Upper lobe of left lung (tissue), 6 donors: ENCODE measurements at regions not wholly inside any gene's neighbourhood (a gene's known extent, or its start where the extent isn't known, plus 50 kb on each side); places are given as distances from the start of the nearest gene placed in this dataset.
"Not testable (repeated sequence)": the region's sequence is repeated elsewhere in the genome, so short reads cannot be mapped to it uniquely, and the experiment has no call there.

Experiments
- ATAC-seq, 2 donors: fragments of 200-7000 bp; cut with Tn5 transposase; one replicate each; pipeline ENCODE4 v1.9.1; 2022; ENCODE audit warnings: mild to moderate bottlenecking in 2 of 2, moderate library complexity in 2 of 2; ENCODE audit not compliant: low FRiP score in 2 of 2
- DNase-seq, 2 donors: peaks; one replicate each; pipeline ENCODE4 v3.0.0-alpha.2; 2019 to 2020
- H3K27ac ChIP-seq, 4 donors: fragments of 200-600 bp; sonication (generic); one replicate each; pipeline ENCODE4 v1.5.1; 2016 to 2019
- H3K27me3 ChIP-seq, 4 donors: fragments of 200-600 bp; sonication (generic); one replicate each; pipeline ENCODE4 v1.5.1; 2017 to 2019
- H3K36me3 ChIP-seq, 4 donors: fragments of 200-600 bp; sonication (generic); one replicate each; pipeline ENCODE4 v1.5.1; 2016 to 2019
- H3K4me1 ChIP-seq, 4 donors: fragments of 200-600 bp; sonication (generic); one replicate each; pipeline ENCODE4 v1.5.1; 2018 to 2019
- H3K4me3 ChIP-seq, 4 donors: fragments of 200-600 bp; sonication (generic); one replicate each; pipeline ENCODE4 v1.5.1; 2017 to 2019; ENCODE audit warnings: mild to moderate bottlenecking in 2 of 4, moderate library complexity in 1 of 4
- H3K9me3 ChIP-seq, 4 donors: fragments of 200-600 bp; sonication (generic); one replicate each; pipeline ENCODE4 v1.5.1; 2018 to 2019
- CTCF ChIP-seq, 6 experiments: fragments of 450-650 bp in 4 of 6; fragments of 200-600 bp in 2 of 6; sonication (generic) in 2 of 6; IDR thresholded peaks; one replicate each; pipeline ENCODE4 v1.5.1; 2016 to 2019; ENCODE audit warnings: antibody characterized with exemption in 6 of 6
- EP300 ChIP-seq, 4 donors: sonication (generic); formaldehyde crosslinking; IDR thresholded peaks; one replicate each; pipeline ENCODE4 v1.5.1; 2017; ENCODE audit warnings: antibody characterized with exemption in 4 of 4, control low read depth in 2 of 4
- POLR2A ChIP-seq, 4 donors: fragments of 450-650 bp; IDR thresholded peaks; one replicate each; pipeline ENCODE4 v1.5.1; 2016 to 2017; ENCODE audit warnings: antibody characterized with exemption in 4 of 4, mild to moderate bottlenecking in 2 of 4
- POLR2AphosphoS5 ChIP-seq, 2 donors: sonication (generic); formaldehyde crosslinking; IDR thresholded peaks; one replicate each; pipeline ENCODE4 v1.5.1; 2017; ENCODE audit warnings: antibody characterized with exemption in 2 of 2
- WGBS, 2 donors: methylation state at CpG; one replicate each; pipeline ENCODE4 v1.1.5; 2017 to 2018; 5-methylcytosine and 5-hydroxymethylcytosine counted together
- donor health status: DM: no; HTN: no; CAD: no; lungs with moderate emphysema.
- donor health status: DM: no; HTN: yes; CAD: no; lungs with severe emphysema.

- Histone ChIP-seq H3K9me3 (no peaks in the 10 kb centered on the region), H3K4me1 (no peaks in the 10 kb centered on the region), H3K4me3 (no peak overlapping the region), H3K27me3 (no peaks in the 10 kb centered on the region), H3K36me3 (no peaks in the 10 kb centered on the region), H3K27ac (no peak overlapping the region)
- no peak for DNase-seq
- no peak for ATAC-seq
- no CpG with 5 or more reads among the region's 6 CpGs for WGBS, 2 donors
- TF ChIP-seq EP300 (IDR thresholded peaks at IDR 0.05) (no peak), POLR2AphosphoS5 (IDR thresholded peaks at IDR 0.05) (no peak), CTCF (IDR thresholded peaks at IDR 0.05) (no peak), POLR2A (IDR thresholded peaks at IDR 0.05) (no peak)
Observed at GRCh38 chrY:21600170-21600569, 65.5 kb downstream of the RBMY1A1 start.

GRCh38 chrY:21601524-21601923, 66.8 kb downstream of the RBMY1A1 start:
- no peaks in the 10 kb centered on the region for H3K9me3 ChIP-seq
- H3K4me1 ChIP-seq: no peaks in the 10 kb centered on the region
- H3K27me3 ChIP-seq: no peaks in the 10 kb centered on the region
- no peak overlapping the region for H3K4me3 ChIP-seq
- DNase-seq (no peak), ATAC-seq (no peak)
- TF ChIP-seq CTCF (IDR thresholded peaks at IDR 0.05) (no peak), POLR2AphosphoS5 (IDR thresholded peaks at IDR 0.05) (no peak), POLR2A (IDR thresholded peaks at IDR 0.05) (no peak), EP300 (IDR thresholded peaks at IDR 0.05) (no peak)
- H3K36me3 ChIP-seq: no peaks in the 10 kb centered on the region
- no peak overlapping the region for H3K27ac ChIP-seq
- WGBS, 2 donors: 70% methylated on average over 2 of the region's 2 CpGs; no CpG with 5 or more reads in 1 of the 2 donors

- no peaks in the 10 kb centered on the region for H3K4me1 ChIP-seq
- H3K4me3 ChIP-seq: no peak overlapping the region
- no peak for DNase-seq
- no peak for ATAC-seq
- H3K9me3 ChIP-seq: no peaks in the 10 kb centered on the region
- no peaks in the 10 kb centered on the region for H3K27me3 ChIP-seq
- no peak overlapping the region for H3K27ac ChIP-seq
- TF ChIP-seq POLR2A (IDR thresholded peaks at IDR 0.05) (no peak), EP300 (IDR thresholded peaks at IDR 0.05) (no peak), POLR2AphosphoS5 (IDR thresholded peaks at IDR 0.05) (no peak), CTCF (IDR thresholded peaks at IDR 0.05) (no peak)
- no CpG with 5 or more reads among the region's 2 CpGs for WGBS, 2 donors
- no peaks in the 10 kb centered on the region for H3K36me3 ChIP-seq
Observed at GRCh38 chrY:21602590-21602989, 67.9 kb downstream of the RBMY1A1 start.

DNA sequence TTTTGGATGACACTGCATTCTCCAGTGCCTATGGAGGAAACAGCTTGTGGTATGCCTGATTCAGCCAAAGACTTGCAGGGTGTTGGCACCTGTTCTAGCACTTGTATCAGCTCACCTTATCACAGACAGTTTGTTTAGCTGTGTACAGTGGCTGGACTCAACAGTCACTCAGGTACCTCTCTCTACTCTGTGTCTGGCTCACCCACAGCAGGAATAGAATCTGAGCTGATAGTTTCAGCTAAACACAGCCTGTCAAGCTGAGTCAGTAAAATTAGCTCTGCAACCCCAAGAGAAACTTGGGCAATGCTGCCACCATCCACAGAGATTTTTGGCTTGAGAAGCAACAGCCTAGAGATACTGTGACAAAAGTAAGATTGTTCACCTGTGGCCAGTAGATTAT, 101.5 kb downstream of the RBMY1A1 start:
- Histone ChIP-seq H3K36me3 (no peaks in the 10 kb centered on the region), H3K27me3 (no peaks in the 10 kb centered on the region), H3K9me3 (no peaks in the 10 kb centered on the region), H3K27ac (no peak overlapping the region), H3K4me1 (no peaks in the 10 kb centered on the region), H3K4me3 (no peak overlapping the region)
- ATAC-seq: no peak
- TF ChIP-seq POLR2A (IDR thresholded peaks at IDR 0.05) (no peak), POLR2AphosphoS5 (IDR thresholded peaks at IDR 0.05) (no peak)
- DNase-seq: no peak

- no peak for DNase-seq
- no peak overlapping the region for H3K27ac ChIP-seq
- H3K4me1 ChIP-seq: no peaks in the 10 kb centered on the region
- H3K4me3 ChIP-seq: no peak overlapping the region
- no peak for ATAC-seq
- no peaks in the 10 kb centered on the region for H3K9me3 ChIP-seq
- H3K36me3 ChIP-seq: no peaks in the 10 kb centered on the region
- 58% methylated on average over 1 of the region's 1 CpG; no CpG with 5 or more reads in 1 of the 2 donors for WGBS, 2 donors
- TF ChIP-seq POLR2A (IDR thresholded peaks at IDR 0.05) (no peak), EP300 (IDR thresholded peaks at IDR 0.05) (no peak), POLR2AphosphoS5 (IDR thresholded peaks at IDR 0.05) (no peak), CTCF (IDR thresholded peaks at IDR 0.05) (no peak)
- H3K27me3 ChIP-seq: no peaks in the 10 kb centered on the region
Observed at GRCh38 chrY:21650496-21650895, 115.8 kb downstream of the RBMY1A1 start.

GRCh38 chrY:21659057-21659456, 124.4 kb downstream of the RBMY1A1 start:
- not testable (repeated sequence) for H3K27me3 ChIP-seq, H3K27ac ChIP-seq, H3K9me3 ChIP-seq, ATAC-seq, H3K4me1 ChIP-seq, H3K36me3 ChIP-seq, H3K4me3 ChIP-seq, DNase-seq

GRCh38 chrY:21679590-21679989, 144.9 kb downstream of the RBMY1A1 start:
- H3K36me3 ChIP-seq, H3K27me3 ChIP-seq, DNase-seq, ATAC-seq, H3K4me3 ChIP-seq, H3K4me1 ChIP-seq, H3K27ac ChIP-seq, H3K9me3 ChIP-seq: not testable (repeated sequence)
- WGBS, 2 donors: 70% methylated on average over 2 of the region's 2 CpGs; no CpG with 5 or more reads in 1 of the 2 donors

DNA sequence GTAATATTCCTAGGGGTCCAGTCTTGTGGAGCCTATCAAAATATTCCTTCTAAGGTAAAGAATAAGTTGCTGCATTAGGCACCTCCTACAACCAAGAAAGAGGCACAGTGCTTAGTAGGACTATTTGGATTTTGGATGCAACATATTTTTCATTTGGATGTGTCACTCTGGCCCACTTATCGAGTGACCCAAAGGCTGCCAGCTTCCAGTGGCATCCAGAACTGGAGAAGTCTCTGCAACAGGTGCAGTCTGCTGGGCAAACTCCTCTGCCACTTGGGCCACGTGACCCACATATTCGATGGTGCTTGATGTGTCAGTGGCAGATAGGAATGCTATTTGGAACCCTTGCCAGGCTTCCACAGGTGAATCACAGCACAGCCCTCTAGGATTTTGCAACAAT, 151.7 kb downstream of the RBMY1A1 start:
- not testable (repeated sequence) for H3K9me3 ChIP-seq, H3K27ac ChIP-seq, DNase-seq, H3K27me3 ChIP-seq, H3K4me1 ChIP-seq, H3K36me3 ChIP-seq, ATAC-seq, H3K4me3 ChIP-seq
- WGBS, 2 donors: no CpG with 5 or more reads among the region's 3 CpGs

- not testable (repeated sequence) for H3K4me1 ChIP-seq, H3K27me3 ChIP-seq, DNase-seq, H3K4me3 ChIP-seq, H3K9me3 ChIP-seq, H3K27ac ChIP-seq, ATAC-seq, H3K36me3 ChIP-seq
- 63% methylated on average over 1 of the region's 1 CpG; no CpG with 5 or more reads in 1 of the 2 donors for WGBS, 2 donors
Observed at GRCh38 chrY:21701951-21702350, 167.3 kb downstream of the RBMY1A1 start.
